ENCODE measurements at regions not wholly inside any gene's neighbourhood (a gene's known extent, or its start where the extent isn't known, plus 50 kb on each side); places are given as distances from the start of the nearest gene placed in this dataset.
"Not testable (repeated sequence)": the region's sequence is repeated elsewhere in the genome, so short reads cannot be mapped to it uniquely, and the experiment has no call there.

- TF ChIP-seq CTCF (conservative IDR thresholded peaks at IDR 0.05) = no peak
- TF ChIP-seq ZFX (IDR thresholded peaks at IDR 0.05) = no peak
- H3K27ac ChIP-seq = no peak overlapping the region
Observed at GRCh38 chr12:124217508-124218242, 77.2 kb upstream of the RFLNA start.

- no peak for TF ChIP-seq ZFX (IDR thresholded peaks at IDR 0.05)
- H3K27ac ChIP-seq = no peak overlapping the region
Observed at GRCh38 chr12:124218243-124218560, 76.7 kb upstream of the RFLNA start.

GRCh38 chr12:124218650-124219049 is 76.2 kb upstream of the RFLNA start:
- H3K27ac ChIP-seq = not testable (repeated sequence)

- no peak overlapping the region for H3K27ac ChIP-seq
- no peak for TF ChIP-seq CTCF (conservative IDR thresholded peaks at IDR 0.05)
- no peak for TF ChIP-seq ZFX (IDR thresholded peaks at IDR 0.05)
Observed at GRCh38 chr12:124222368-124223245, 72.3 kb upstream of the RFLNA start.

GRCh38 chr12:124223733-124224138 is 71.2 kb upstream of the RFLNA start:
- not testable (repeated sequence) for H3K27ac ChIP-seq

- TF ChIP-seq ZFX (IDR thresholded peaks at IDR 0.05) = no peak
- TF ChIP-seq CTCF (conservative IDR thresholded peaks at IDR 0.05) = no peak
- H3K27ac ChIP-seq = no peak overlapping the region
Observed at GRCh38 chr12:124224535-124225110, 70.3 kb upstream of the RFLNA start.

GRCh38 chr12:124225730-124226129 is 69.2 kb upstream of the RFLNA start:
- TF ChIP-seq ZFX (IDR thresholded peaks at IDR 0.05) (no peak), CTCF (conservative IDR thresholded peaks at IDR 0.05) (no peak)
- no peak overlapping the region for H3K27ac ChIP-seq

GRCh38 chr12:124227951-124228711 is 66.8 kb upstream of the RFLNA start:
- no peak for TF ChIP-seq CTCF (conservative IDR thresholded peaks at IDR 0.05)
- H3K27ac ChIP-seq = no peak overlapping the region
